IPS-18a (cell line): ENCODE measurements at regions not wholly inside any gene's neighbourhood (a gene's known extent, or its start where the extent isn't known, plus 50 kb on each side); places are given as distances from the start of the nearest gene placed in this dataset.

Experiments used
- H3K27ac ChIP-seq: one replicate; pipeline ENCODE4 v1.5.1; 2013; ENCODE audit warnings: low read length
- H3K27me3 ChIP-seq: one replicate; pipeline ENCODE4 v1.6.1; 2013; ENCODE audit warnings: mild to moderate bottlenecking, low read length; ENCODE audit not compliant: control insufficient read depth, insufficient read depth
- H3K36me3 ChIP-seq: one replicate; pipeline ENCODE4 v1.6.1; 2013; ENCODE audit warnings: low read depth, low read length; ENCODE audit not compliant: control insufficient read depth
- H3K4me1 ChIP-seq: one replicate; pipeline ENCODE4 v1.6.1; 2013; ENCODE audit warnings: low read depth, low read length; ENCODE audit not compliant: control insufficient read depth
- H3K4me3 ChIP-seq: one replicate; pipeline ENCODE4 v1.5.1; 2013; ENCODE audit warnings: low read length
- H3K9ac ChIP-seq: one replicate; pipeline ENCODE4 v1.6.1; 2013; ENCODE audit warnings: mild to moderate bottlenecking, low read length, moderate library complexity
- H3K9me3 ChIP-seq: one replicate; pipeline ENCODE4 v1.6.1; 2013; ENCODE audit warnings: low read depth, low read length; ENCODE audit not compliant: control insufficient read depth

DNA sequence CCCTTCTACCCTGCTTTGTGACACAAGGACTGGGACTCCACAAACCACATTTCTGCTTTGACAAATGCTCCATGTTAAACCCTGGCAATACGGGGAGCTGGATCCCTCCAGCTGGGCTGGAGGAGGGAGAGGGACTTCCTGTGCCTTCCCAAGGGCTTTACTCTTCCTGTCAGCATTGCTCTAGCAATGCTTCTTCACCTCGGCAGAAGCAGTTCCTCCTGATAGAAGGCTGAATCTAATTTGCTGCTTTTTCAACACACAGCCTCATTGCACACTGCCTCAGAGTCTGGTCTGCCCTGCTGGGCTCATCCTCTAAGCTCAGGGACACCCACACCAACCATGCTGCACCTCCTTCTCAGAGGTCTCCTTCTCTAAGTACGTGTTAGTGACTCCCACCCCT is 142.8 kb upstream of the SMAD3 start:
- Histone ChIP-seq H3K27ac (no peak overlapping the region), H3K9me3 (no peaks in the 10 kb centered on the region), H3K27me3 (no peaks in the 10 kb centered on the region), H3K4me1 (no peaks in the 10 kb centered on the region), H3K36me3 (no peaks in the 10 kb centered on the region), H3K4me3 (no peak overlapping the region), H3K9ac (no peak overlapping the region)

DNA sequence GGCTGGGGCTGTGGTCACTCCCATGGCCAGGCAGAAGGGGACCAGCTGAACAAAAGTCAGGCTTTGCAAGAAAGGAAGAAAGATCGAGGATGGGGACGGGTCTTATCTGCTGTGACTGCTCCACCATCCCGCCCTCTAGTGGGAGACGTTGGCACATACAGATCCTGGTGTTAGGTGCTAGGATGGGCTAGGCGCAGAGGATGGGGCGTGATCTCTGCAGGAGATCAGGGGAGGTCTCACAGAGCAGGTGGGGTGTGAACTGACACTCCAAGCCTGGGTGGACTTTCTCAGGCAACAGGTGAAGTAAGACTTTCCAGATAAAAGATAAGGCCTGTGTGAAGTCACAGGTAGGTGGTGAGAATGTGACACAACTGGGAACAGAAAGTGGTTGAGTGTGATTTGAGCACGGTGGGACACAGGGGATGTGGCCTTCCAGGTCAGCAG is 141.9 kb upstream of the SMAD3 start:
- H3K4me3 ChIP-seq, result no peak overlapping the region
- H3K27ac ChIP-seq, result no peak overlapping the region
- H3K27me3 ChIP-seq, result no peaks in the 10 kb centered on the region
- H3K9ac ChIP-seq, result no peak overlapping the region
- H3K9me3 ChIP-seq, result no peaks in the 10 kb centered on the region
- H3K4me1 ChIP-seq, result no peaks in the 10 kb centered on the region
- H3K36me3 ChIP-seq, result no peaks in the 10 kb centered on the region

DNA sequence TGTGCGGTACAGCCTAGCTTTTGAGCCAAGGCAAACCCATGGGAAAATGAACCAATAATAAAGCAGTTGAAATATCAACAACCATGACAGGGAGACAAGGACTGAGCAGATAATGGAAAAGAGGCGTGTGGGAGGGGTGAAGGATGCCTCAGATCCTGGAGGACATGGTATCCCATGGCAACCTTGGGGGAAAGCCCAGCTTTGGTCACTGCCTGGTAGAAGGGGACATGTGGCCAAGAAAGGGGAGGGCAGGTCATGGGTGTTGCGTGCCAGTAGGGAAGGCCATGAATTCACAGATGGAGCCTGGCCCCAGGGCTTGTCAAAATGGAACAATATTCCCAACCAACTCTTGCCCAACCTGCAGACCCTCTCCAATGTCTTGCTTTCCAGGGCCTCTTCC is 140.5 kb upstream of the SMAD3 start:
- Histone ChIP-seq H3K9me3 (no peaks in the 10 kb centered on the region), H3K27me3 (no peaks in the 10 kb centered on the region), H3K9ac (no peak overlapping the region), H3K4me1 (no peaks in the 10 kb centered on the region), H3K4me3 (no peak overlapping the region), H3K36me3 (no peaks in the 10 kb centered on the region), H3K27ac (no peak overlapping the region)

DNA sequence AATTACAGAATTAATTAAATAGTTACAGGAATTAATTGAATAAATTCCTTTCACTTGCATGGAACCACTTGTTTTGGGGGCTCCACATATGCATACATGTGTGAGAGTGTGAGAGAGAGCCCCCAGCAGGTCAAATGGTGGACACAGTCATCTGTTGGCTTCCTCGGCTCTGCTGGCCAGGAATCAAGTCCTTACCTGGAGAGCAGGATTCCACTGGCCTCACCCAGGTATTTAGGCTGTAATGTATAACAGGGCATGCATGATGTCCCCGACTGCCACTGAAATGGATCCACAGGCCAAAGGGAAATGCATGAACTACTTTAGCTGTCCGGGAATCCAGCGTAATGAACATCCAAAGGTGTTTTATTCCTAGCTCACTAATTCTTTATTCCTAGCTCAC is 139.7 kb upstream of the SMAD3 start:
- Histone ChIP-seq H3K27ac (no peak overlapping the region), H3K9me3 (no peaks in the 10 kb centered on the region), H3K36me3 (no peaks in the 10 kb centered on the region), H3K4me1 (no peaks in the 10 kb centered on the region), H3K4me3 (no peak overlapping the region), H3K27me3 (no peaks in the 10 kb centered on the region), H3K9ac (no peak overlapping the region)

DNA sequence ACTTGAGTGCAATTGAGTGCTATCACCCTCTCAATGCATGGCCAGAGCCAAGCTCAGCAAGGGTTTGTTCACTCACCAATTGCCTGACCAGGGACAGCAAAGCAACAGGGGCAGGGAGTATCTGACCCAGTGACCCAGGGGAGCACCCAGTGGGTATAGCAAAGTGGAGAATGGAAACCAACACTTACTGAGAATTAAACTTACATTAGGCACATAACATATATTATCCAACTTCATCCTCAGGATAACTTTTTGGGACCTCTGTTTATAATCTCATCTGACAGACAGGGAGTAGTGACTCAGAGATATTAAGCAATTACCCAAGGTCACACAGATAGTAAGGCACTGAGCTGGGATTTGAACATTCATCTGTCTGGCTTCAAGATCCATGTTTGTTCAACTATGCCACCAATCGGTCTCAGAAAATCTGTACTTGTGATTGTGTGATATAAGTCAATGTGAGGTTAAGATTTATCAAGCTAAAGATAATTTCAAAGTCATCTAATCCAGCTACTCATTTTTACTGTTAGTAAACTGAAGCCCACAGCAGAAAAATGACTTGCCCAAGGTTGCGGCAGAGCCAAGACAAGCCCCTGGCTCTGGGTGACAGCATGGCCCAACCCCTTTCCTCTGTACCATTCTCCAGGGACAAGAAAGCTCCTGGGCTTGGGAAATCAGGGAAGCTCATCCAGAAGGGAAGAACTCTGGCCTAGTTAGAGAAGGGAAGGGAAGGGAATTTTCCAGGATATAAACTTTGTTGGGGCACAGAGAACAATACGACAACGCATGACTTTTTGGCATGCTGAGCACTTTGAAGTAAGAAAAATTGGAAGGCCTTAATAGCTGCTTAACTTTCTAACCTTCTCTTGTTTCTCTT is 138.0 kb upstream of the SMAD3 start:
- Histone ChIP-seq H3K9me3 (no peaks in the 10 kb centered on the region), H3K4me3 (no peak overlapping the region), H3K9ac (no peak overlapping the region), H3K4me1 (peaks cover 6% of the 10 kb centered on the region), H3K36me3 (no peaks in the 10 kb centered on the region), H3K27ac (no peak overlapping the region), H3K27me3 (no peaks in the 10 kb centered on the region)

DNA sequence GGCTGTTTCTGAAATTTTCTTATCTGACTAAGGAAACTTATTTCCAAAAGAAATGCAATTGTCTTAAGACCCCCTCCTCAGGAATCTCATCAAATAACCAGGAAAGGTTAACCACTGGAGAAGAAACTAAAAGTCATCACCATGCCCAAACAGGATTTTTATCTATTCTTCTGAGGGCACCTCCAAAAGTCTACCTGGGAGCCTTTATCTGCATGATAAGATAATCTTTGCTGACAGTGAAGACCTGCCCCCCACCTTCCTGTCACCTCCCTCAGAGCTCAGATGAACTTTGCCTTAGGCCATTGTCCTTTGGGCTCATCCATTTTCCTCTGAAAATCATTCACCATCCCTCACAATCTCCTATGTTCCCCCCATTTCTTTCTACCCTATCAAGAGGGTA is 137.3 kb upstream of the SMAD3 start:
- peaks cover 7% of the 10 kb centered on the region for H3K4me1 ChIP-seq
- H3K36me3 ChIP-seq, result no peaks in the 10 kb centered on the region
- no peaks in the 10 kb centered on the region for H3K9me3 ChIP-seq
- no peak overlapping the region for H3K9ac ChIP-seq
- no peak overlapping the region for H3K4me3 ChIP-seq
- no peak overlapping the region for H3K27ac ChIP-seq
- no peaks in the 10 kb centered on the region for H3K27me3 ChIP-seq

DNA sequence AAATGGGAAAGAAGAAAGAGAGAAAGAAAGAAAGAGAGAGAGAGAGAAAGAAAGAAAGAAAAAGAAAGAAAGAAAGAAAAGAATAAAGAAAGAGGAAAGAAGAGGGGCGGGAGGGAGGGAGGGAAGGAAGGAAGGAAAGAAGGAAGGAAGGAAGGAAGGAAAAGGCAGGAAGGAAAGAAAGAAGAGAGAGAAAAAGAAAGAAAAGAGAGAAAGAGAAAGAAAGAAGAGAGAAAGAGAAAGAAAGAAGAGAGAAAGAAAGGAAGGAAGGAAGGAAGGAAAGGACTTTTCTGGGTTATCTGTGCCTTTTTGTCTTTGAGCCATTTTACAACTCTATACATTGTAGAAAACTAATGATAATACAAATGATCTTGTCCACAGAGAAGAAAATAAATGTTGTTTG is 136.6 kb upstream of the SMAD3 start:
- Histone ChIP-seq H3K36me3 (no peaks in the 10 kb centered on the region), H3K27me3 (no peaks in the 10 kb centered on the region), H3K27ac (no peak overlapping the region), H3K4me1 (peaks cover 7% of the 10 kb centered on the region), H3K4me3 (no peak overlapping the region), H3K9ac (no peak overlapping the region), H3K9me3 (peaks cover 4% of the 10 kb centered on the region)

DNA sequence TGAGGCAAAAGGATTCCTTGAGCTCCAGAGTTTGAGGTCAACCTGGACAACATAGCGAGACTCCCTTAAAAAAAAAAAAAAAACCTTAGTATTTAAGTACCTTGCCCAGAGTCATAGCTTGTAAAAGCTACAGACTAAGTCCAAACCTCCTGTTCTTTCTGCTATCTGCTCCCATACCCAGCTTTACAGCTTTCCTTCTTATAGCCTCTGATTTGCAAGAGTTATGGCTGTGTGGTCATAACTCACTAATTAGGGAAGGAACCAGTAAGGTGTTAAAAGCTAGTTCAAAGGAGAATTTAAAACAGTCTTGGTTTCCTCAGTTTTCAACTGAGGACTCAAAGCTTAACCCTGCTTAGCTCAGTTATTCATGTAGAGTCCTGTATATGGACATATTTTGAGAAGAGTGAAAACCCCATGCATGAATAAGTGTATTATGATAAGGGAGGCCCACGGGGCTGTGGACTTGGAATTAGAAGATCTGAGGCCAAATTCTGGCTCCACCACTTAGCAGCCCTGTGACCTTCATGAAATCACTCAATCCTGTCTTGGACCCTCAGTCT is 135.5 kb upstream of the SMAD3 start:
- no peaks in the 10 kb centered on the region for H3K27me3 ChIP-seq
- peaks cover 10% of the 10 kb centered on the region for H3K9me3 ChIP-seq
- peaks cover 7% of the 10 kb centered on the region for H3K4me1 ChIP-seq
- H3K27ac ChIP-seq, result no peak overlapping the region
- no peak overlapping the region for H3K4me3 ChIP-seq
- no peaks in the 10 kb centered on the region for H3K36me3 ChIP-seq
- no peak overlapping the region for H3K9ac ChIP-seq

DNA sequence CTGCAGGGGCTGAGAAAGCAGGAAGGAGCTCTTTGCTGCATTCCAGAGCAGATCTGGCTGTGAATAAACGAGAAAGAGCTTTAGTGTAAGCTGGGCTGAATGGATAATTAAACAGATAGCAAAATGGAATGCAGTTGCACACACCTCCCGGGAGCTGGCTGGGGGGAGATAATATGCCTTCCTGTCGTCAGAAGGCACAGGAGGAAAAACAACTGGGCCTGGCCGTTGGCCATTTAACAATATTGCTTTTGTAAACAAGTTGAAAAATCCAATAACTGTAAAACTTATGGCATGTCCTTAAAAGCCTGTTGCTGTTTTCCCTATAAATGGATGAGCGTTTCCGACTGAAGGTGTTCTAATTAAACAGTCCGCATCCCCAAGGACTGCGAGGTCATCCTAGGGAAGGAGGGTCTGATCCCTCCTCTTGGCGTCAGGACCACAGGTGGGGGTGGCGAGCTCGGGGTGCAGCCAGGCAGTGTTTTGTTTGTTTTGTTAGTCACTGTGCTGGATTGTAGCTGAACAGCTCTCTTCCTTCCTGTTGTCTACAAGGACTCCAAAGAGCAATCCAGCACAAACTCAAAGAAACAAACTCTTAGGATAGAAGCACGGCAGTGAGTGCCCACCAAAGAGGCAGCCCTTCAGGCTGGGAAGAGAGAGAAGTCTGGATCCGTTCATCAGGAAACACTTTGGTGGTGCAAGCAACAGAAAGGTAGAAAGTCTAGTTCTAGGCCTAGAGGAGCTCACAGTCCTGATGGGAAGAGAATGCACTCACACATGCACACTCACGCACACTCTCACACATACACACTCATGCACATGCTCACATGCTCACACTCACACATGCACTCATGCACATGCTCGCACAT is 133.4 kb upstream of the SMAD3 start:
- Histone ChIP-seq H3K9me3 (peaks cover 10% of the 10 kb centered on the region), H3K36me3 (no peaks in the 10 kb centered on the region), H3K27ac (no peak overlapping the region), H3K9ac (no peak overlapping the region), H3K27me3 (no peaks in the 10 kb centered on the region), H3K4me1 (peaks cover 7% of the 10 kb centered on the region), H3K4me3 (no peak overlapping the region)

DNA sequence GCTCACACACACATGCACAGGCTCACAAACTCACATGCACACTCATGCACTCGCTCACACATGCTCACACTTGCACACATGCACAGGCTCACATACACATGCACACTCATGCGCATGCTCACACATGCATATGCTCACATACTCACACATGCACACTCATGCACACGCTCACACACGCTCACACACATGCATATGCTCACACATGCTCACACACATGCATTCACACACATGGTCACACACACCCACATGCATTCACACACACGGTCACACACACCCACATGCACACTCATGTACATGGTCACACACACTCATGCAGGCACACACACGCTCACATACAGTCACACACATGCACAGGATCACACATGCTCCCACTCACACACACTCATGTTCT is 132.8 kb upstream of the SMAD3 start:
- peaks cover 10% of the 10 kb centered on the region for H3K9me3 ChIP-seq
- no peak overlapping the region for H3K4me3 ChIP-seq
- no peak overlapping the region for H3K27ac ChIP-seq
- no peaks in the 10 kb centered on the region for H3K27me3 ChIP-seq
- H3K36me3 ChIP-seq, result no peaks in the 10 kb centered on the region
- H3K4me1 ChIP-seq, result peaks cover 7% of the 10 kb centered on the region
- H3K9ac ChIP-seq, result no peak overlapping the region

DNA sequence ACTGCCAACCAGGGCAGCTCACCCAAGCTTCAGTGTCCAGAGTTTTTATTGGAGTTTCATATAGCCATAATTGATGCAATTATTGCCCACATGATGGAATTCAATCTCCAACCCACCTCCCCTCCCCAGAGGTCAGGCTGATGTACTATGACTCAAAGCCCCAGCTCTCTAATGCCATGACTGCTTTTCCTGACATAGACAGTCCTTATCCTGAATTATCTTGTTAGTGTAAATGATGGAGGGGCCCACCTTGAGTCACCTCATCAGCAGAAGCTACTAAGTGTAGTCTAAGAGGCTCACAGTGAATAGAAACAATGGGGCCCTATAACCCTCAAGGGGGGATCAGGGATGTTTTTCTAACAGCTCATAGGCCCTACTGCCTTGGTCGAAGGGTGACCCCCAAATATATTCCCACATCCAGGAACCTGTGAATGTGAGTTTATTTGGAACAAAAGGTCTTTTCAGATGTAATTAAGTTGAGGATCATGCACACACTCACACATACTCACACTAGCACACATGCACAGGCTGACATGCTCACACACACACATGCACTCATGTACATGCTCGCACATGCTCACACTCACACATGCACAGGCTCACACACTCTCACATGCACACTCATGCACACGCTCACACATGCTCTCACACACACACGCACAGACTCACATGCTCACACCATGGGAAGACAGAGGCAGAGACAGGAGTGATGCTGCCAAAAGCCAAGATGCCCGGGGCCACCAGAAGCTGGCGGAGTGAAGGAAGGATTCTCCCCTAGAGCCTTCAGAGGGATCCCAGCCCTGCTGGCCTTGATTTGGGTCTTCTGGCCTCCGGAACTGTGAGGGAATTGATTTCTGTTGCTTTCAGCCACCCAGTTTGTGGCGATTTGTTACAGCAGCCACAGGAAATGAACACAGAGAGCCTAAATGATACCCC is 131.2 kb upstream of the SMAD3 start:
- H3K4me3 ChIP-seq, result no peak overlapping the region
- no peaks in the 10 kb centered on the region for H3K27me3 ChIP-seq
- no peak overlapping the region for H3K9ac ChIP-seq
- no peaks in the 10 kb centered on the region for H3K36me3 ChIP-seq
- H3K4me1 ChIP-seq, result peaks cover 7% of the 10 kb centered on the region
- peaks cover 10% of the 10 kb centered on the region for H3K9me3 ChIP-seq
- H3K27ac ChIP-seq, result no peak overlapping the region
